ENCODE measurements at regions not wholly inside any gene's neighbourhood (a gene's known extent, or its start where the extent isn't known, plus 50 kb on each side); places are given as distances from the start of the nearest gene placed in this dataset.

DNA sequence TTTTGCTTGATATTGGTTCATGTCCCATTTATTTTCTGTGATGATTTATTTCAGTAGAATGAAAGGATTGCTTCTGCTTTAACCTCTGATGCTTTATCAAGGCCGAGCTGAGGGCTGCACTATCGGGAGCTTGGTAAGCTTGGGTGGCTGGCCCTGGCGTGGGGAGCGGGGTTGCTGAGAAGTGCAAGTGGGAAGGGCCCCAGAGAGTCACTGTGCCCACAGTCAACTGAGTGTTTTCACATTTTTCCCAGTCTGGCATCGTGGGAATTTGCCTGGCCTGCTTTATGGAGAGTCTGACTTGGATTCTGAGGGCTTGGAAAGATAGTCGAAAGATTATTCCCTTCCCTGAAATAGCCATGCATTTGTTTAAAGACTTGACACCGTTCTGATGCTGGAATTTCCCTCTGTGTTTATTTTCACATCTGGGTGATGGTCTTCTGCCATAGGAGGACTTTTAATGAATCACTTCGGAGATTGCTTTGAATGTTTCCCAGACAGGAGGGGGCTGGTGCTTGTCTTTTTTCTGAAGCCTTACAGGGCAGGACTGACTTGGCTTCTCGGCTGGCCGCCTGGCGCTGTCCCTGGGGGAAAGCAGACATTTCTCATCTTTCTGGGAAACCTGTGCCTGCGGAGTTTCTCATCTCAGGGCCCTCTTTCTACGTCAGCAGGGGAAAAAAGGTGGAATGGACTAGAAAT is 139.0 kb downstream of the BOD1 start:
- TF ChIP-seq, protein P1, sequence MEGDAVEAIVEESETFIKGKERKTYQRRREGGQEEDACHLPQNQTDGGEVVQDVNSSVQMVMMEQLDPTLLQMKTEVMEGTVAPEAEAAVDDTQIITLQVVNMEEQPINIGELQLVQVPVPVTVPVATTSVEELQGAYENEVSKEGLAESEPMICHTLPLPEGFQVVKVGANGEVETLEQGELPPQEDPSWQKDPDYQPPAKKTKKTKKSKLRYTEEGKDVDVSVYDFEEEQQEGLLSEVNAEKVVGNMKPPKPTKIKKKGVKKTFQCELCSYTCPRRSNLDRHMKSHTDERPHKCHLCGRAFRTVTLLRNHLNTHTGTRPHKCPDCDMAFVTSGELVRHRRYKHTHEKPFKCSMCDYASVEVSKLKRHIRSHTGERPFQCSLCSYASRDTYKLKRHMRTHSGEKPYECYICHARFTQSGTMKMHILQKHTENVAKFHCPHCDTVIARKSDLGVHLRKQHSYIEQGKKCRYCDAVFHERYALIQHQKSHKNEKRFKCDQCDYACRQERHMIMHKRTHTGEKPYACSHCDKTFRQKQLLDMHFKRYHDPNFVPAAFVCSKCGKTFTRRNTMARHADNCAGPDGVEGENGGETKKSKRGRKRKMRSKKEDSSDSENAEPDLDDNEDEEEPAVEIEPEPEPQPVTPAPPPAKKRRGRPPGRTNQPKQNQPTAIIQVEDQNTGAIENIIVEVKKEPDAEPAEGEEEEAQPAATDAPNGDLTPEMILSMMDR (conservative IDR thresholded peaks at IDR 0.05; ENCODE audit: low read depth, low read length): no peak
- no peak for TF ChIP-seq EZH2 (IDR thresholded peaks at IDR 0.05; ENCODE audit: borderline replicate concordance, low read depth, low read length, poor library complexity, severe bottlenecking)
